H9 (cell line): ENCODE measurements at regions not wholly inside any gene's neighbourhood (a gene's known extent, or its start where the extent isn't known, plus 50 kb on each side); places are given as distances from the start of the nearest gene placed in this dataset.

Source experiments
- DNase-seq: peaks from one replicate; pipeline ENCODE4 v3.0.0-alpha.2; 2017
- H2AFZ ChIP-seq: one replicate; pipeline ENCODE4 v1.6.1; 2013; ENCODE audit warnings: mild to moderate bottlenecking, low read length, control low read depth, moderate library complexity
- H2AK5ac ChIP-seq: 2 replicates; pipeline ENCODE4 v1.6.1; 2013; ENCODE audit warnings: low read length, control low read depth, mixed read lengths; ENCODE audit not compliant: insufficient read length
- H2BK120ac ChIP-seq: one replicate; pipeline ENCODE4 v1.6.1; 2013; ENCODE audit warnings: low read depth, mild to moderate bottlenecking, low read length, control low read depth, inconsistent platforms; ENCODE audit not compliant: poor library complexity, severe bottlenecking
- H2BK12ac ChIP-seq: 2 replicates; pipeline ENCODE4 v1.6.1; 2013; ENCODE audit warnings: low read length, control low read depth, mixed read lengths, low read depth; ENCODE audit not compliant: insufficient read length
- H2BK15ac ChIP-seq: 2 replicates; pipeline ENCODE4 v1.6.1; 2013; ENCODE audit warnings: low read depth, low read length, control low read depth
- H2BK20ac ChIP-seq: one replicate; pipeline ENCODE4 v1.6.1; 2013; ENCODE audit warnings: low read depth, mild to moderate bottlenecking, low read length, control low read depth, inconsistent platforms; ENCODE audit not compliant: poor library complexity, severe bottlenecking
- H2BK5ac ChIP-seq: 2 replicates; pipeline ENCODE4 v1.6.1; 2013; ENCODE audit warnings: low read length, control low read depth, mixed read lengths; ENCODE audit not compliant: insufficient read length
- H3K14ac ChIP-seq: 2 replicates; pipeline ENCODE4 v1.6.1; 2013; ENCODE audit warnings: low read length, control low read depth; ENCODE audit not compliant: insufficient read depth
- H3K18ac ChIP-seq: 2 replicates; pipeline ENCODE4 v1.6.1; 2013; ENCODE audit warnings: low read depth, mild to moderate bottlenecking, mixed read lengths, low read length, control low read depth; ENCODE audit not compliant: insufficient read length
- H3K23ac ChIP-seq: 2 replicates; pipeline ENCODE4 v1.6.1; 2013; ENCODE audit warnings: low read length, control low read depth, mixed read lengths, low read depth; ENCODE audit not compliant: insufficient read length
- H3K23me2 ChIP-seq: 2 replicates; pipeline ENCODE4 v1.6.1; 2013; ENCODE audit warnings: low read depth, mild to moderate bottlenecking, mixed read lengths, low read length, control low read depth; ENCODE audit not compliant: insufficient read length, poor library complexity, severe bottlenecking
- H3K27ac ChIP-seq: 2 replicates; pipeline ENCODE4 v1.5.1; 2013; ENCODE audit warnings: low read length, control low read depth, mixed read lengths, low read depth; ENCODE audit not compliant: insufficient read length
- H3K27me3 ChIP-seq: 2 replicates; pipeline ENCODE4 v1.6.1; 2013; ENCODE audit warnings: low read length, control low read depth, inconsistent platforms; ENCODE audit not compliant: insufficient read depth
- H3K4ac ChIP-seq: 2 replicates; pipeline ENCODE4 v1.6.1; 2013; ENCODE audit warnings: low read depth, mild to moderate bottlenecking, control low read depth, inconsistent platforms, low read length, moderate library complexity
- H3K4me1 ChIP-seq: 2 replicates; pipeline ENCODE4 v1.6.1; 2013; ENCODE audit warnings: low read length, control low read depth, inconsistent platforms; ENCODE audit not compliant: insufficient read depth
- H3K4me2 ChIP-seq: 2 replicates; pipeline ENCODE4 v1.6.1; 2013; ENCODE audit warnings: low read length, control low read depth, mixed read lengths; ENCODE audit not compliant: insufficient read length, insufficient read depth
- H3K56ac ChIP-seq: 2 replicates; pipeline ENCODE4 v1.6.1; 2013; ENCODE audit warnings: low read depth, mild to moderate bottlenecking, mixed read lengths, low read length, control low read depth; ENCODE audit not compliant: insufficient read length
- H3K79me1 ChIP-seq: 2 replicates; pipeline ENCODE4 v1.6.1; 2013; ENCODE audit warnings: low read depth, mild to moderate bottlenecking, moderate library complexity, low read length, control low read depth, inconsistent platforms; ENCODE audit not compliant: insufficient read depth, poor library complexity, severe bottlenecking
- H3K79me2 ChIP-seq: 2 replicates; pipeline ENCODE4 v1.6.1; 2013; ENCODE audit warnings: low read length, control low read depth, inconsistent platforms; ENCODE audit not compliant: insufficient read depth
- H3K9ac ChIP-seq: 2 replicates; pipeline ENCODE4 v1.6.1; 2013; ENCODE audit warnings: low read length, control low read depth, mixed read lengths; ENCODE audit not compliant: insufficient read length; ENCODE audit errors: extremely low read depth
- H3K9me3 ChIP-seq: one replicate; pipeline ENCODE4 v1.6.1; 2013; ENCODE audit warnings: low read depth, low read length, inconsistent platforms; ENCODE audit not compliant: control insufficient read depth
- H3T11ph ChIP-seq: one replicate; pipeline ENCODE4 v1.6.1; 2013; ENCODE audit warnings: mild to moderate bottlenecking, low read length, control low read depth, inconsistent platforms
- H4K20me1 ChIP-seq: one replicate; pipeline ENCODE4 v1.6.1; 2013; ENCODE audit not compliant: control insufficient read depth, insufficient read length, insufficient read depth
- H4K5ac ChIP-seq: 2 replicates; pipeline ENCODE4 v1.6.1; 2013; ENCODE audit warnings: low read depth, mild to moderate bottlenecking, mixed read lengths, low read length, control low read depth; ENCODE audit not compliant: insufficient read length
- H4K8ac ChIP-seq: replicated peaks from 2 replicates; pipeline ENCODE4 v1.6.1; 2013; ENCODE audit warnings: low read length, control low read depth, mixed read lengths, low read depth; ENCODE audit not compliant: insufficient read length
- H4K91ac ChIP-seq: 2 replicates; pipeline ENCODE4 v1.6.1; 2013; ENCODE audit warnings: low read depth, mild to moderate bottlenecking, moderate library complexity, mixed read lengths, low read length, control low read depth; ENCODE audit not compliant: insufficient read length
- H3K27ac Mint-ChIP-seq, 3 experiments: 2 replicates in 2 of 3; 3 replicates in 1 of 3; pipeline ENCODE4 v1.8.0; 2020 to 2021; ENCODE audit warnings: mixed read lengths in 3 of 3, mild to moderate bottlenecking in 1 of 3, moderate library complexity in 1 of 3
- H3K27me3 Mint-ChIP-seq: 2 replicates; pipeline ENCODE4 v1.8.0; 2021; ENCODE audit warnings: low read depth, mild to moderate bottlenecking, moderate library complexity, mixed read lengths
- H3K36me3 Mint-ChIP-seq, 3 experiments: 2 replicates in 2 of 3; 3 replicates in 1 of 3; pipeline ENCODE4 v1.8.0; 2020 to 2021; ENCODE audit warnings: low read depth in 3 of 3, mixed read lengths in 3 of 3; ENCODE audit not compliant: insufficient read depth in 1 of 3
- H3K4me1 Mint-ChIP-seq, 2 experiments: 2 replicates each; pipeline ENCODE4 v1.8.0; 2020; ENCODE audit warnings: mixed read lengths in 2 of 2
- H3K4me3 Mint-ChIP-seq, 2 experiments: 2 replicates in 1 of 2; 3 replicates in 1 of 2; pipeline ENCODE4 v1.8.0; 2020 to 2021; ENCODE audit warnings: mild to moderate bottlenecking in 2 of 2, mixed read lengths in 2 of 2, moderate library complexity in 1 of 2
- H3K9me3 Mint-ChIP-seq, 2 experiments: 2 replicates in 1 of 2; 3 replicates in 1 of 2; pipeline ENCODE4 v1.8.0; 2020; ENCODE audit warnings: mild to moderate bottlenecking in 2 of 2, mixed read lengths in 2 of 2, moderate library complexity in 1 of 2
- CTCF ChIP-seq: fragments of 200-600 bp; sonication (generic); conservative IDR thresholded peaks from 3 replicates; pipeline ENCODE4 v1.8.0; 2021; ENCODE audit warnings: antibody characterized with exemption, mild to moderate bottlenecking
- WGBS: extraction: QIAGEN DNeasy Blood & Tissue Kit; methylation state at CpG from one replicate; pipeline ENCODE4 v1.1.7; 2013; ENCODE audit warnings: missing lambda C conversion rate, low lambda C conversion rate, mixed read lengths; ENCODE audit not compliant: insufficient read length; ENCODE audit errors: extremely low coverage; 5-methylcytosine and 5-hydroxymethylcytosine counted together

GRCh38 chr2:200193791-200194190 is 112.7 kb upstream of the SPATS2L start:
- H2BK12ac ChIP-seq = no peak overlapping the region
- Mint-ChIP-seq H3K36me3 (peaks cover 0 to 5% (median 4%) of the 10 kb centered on the region in 3 experiments; a peak in 2 of 7 replicates), H3K27ac (no peak overlapping the region), H3K4me1 (peaks cover 16 to 28% of the 10 kb centered on the region in 2 experiments), H3K9me3 (peaks cover 3 to 4% of the 10 kb centered on the region in 2 experiments; a peak in 3 of 5 replicates), H3K4me3 (no peak overlapping the region), H3K27me3 (no peaks in the 10 kb centered on the region; the same call in 1 of the 2 replicates)
- H2AK5ac ChIP-seq = no peak overlapping the region
- no peak overlapping the region for H4K91ac ChIP-seq
- DNase-seq = no peak
- no peak overlapping the region for H3T11ph ChIP-seq
- H2BK120ac ChIP-seq = no peak overlapping the region
- H3K4me2 ChIP-seq = no peak overlapping the region
- H3K9me3 ChIP-seq = no peaks in the 10 kb centered on the region
- H3K18ac ChIP-seq = no peak overlapping the region
- H4K8ac ChIP-seq = no peak overlapping the region
- no peak for TF ChIP-seq CTCF
- H3K4me1 ChIP-seq = peaks cover 7% of the 10 kb centered on the region; the same call in 1 of the 2 replicates
- H3K23ac ChIP-seq = no peak overlapping the region
- H2BK20ac ChIP-seq = no peak overlapping the region
- no peak overlapping the region for H3K4ac ChIP-seq
- H3K27ac ChIP-seq = no peak overlapping the region
- H3K27me3 ChIP-seq = no peaks in the 10 kb centered on the region
- H3K79me2 ChIP-seq = no peaks in the 10 kb centered on the region
- H3K56ac ChIP-seq = no peak overlapping the region
- H4K20me1 ChIP-seq = no peaks in the 10 kb centered on the region
- H3K14ac ChIP-seq = no peak overlapping the region
- no CpG with 5 or more reads among the region's 5 CpGs for WGBS
- H3K79me1 ChIP-seq = no peaks in the 10 kb centered on the region
- H3K9ac ChIP-seq = no peak overlapping the region
- H2BK5ac ChIP-seq = no peak overlapping the region
- no peak overlapping the region for H2BK15ac ChIP-seq
- H2AFZ ChIP-seq = no peak overlapping the region
- H3K23me2 ChIP-seq = no peaks in the 10 kb centered on the region
- no peak overlapping the region for H4K5ac ChIP-seq
